DND-41 (cell line): ENCODE measurements at regions not wholly inside any gene's neighbourhood (a gene's known extent, or its start where the extent isn't known, plus 50 kb on each side); places are given as distances from the start of the nearest gene placed in this dataset.

Source experiments
- ATAC-seq: fragments of 200-7000 bp; cut with Tn5 transposase; 3 replicates; pipeline ENCODE4 v1.9.1; 2021; ENCODE audit warnings: low read depth; ENCODE audit not compliant: insufficient read depth
- DNase-seq: peaks from one replicate; pipeline ENCODE4 v3.0.0-alpha.2; 2020
- H2AFZ ChIP-seq: 2 replicates; pipeline ENCODE4 v1.6.0; 2012; ENCODE audit warnings: low read depth, low read length
- H3K27ac ChIP-seq: 2 replicates; pipeline ENCODE4 v1.5.1; 2012; ENCODE audit warnings: low read length, inconsistent platforms
- H3K27me3 ChIP-seq: fragments of 200-600 bp; sonication (generic); 2 replicates; pipeline ENCODE4 v1.6.0; 2012; ENCODE audit warnings: low read length, mild to moderate bottlenecking, inconsistent platforms; ENCODE audit not compliant: insufficient read depth, poor library complexity
- H3K36me3 ChIP-seq: 2 replicates; pipeline ENCODE4 v1.5.1; 2012; ENCODE audit warnings: low read length, inconsistent platforms; ENCODE audit not compliant: insufficient read depth
- H3K4me1 ChIP-seq: 2 replicates; pipeline ENCODE4 v1.5.1; 2012; ENCODE audit warnings: mild to moderate bottlenecking, low read length; ENCODE audit not compliant: insufficient read depth
- H3K4me2 ChIP-seq: 2 replicates; pipeline ENCODE4 v1.6.0; 2012; ENCODE audit warnings: mild to moderate bottlenecking, moderate library complexity, low read length, inconsistent platforms; ENCODE audit not compliant: insufficient read depth
- H3K4me3 ChIP-seq, 2 experiments: fragments of 200-600 bp in 1 of 2; shearing (Covaris generic) in 1 of 2; 2 replicates each; pipeline ENCODE4 v1.5.1; 2012 to 2016; ENCODE audit warnings: inconsistent platforms in 2 of 2, low read length in 2 of 2, mild to moderate bottlenecking in 2 of 2, low read depth in 1 of 2, moderate library complexity in 1 of 2
- H3K79me2 ChIP-seq: 2 replicates; pipeline ENCODE4 v1.6.0; 2012; ENCODE audit warnings: low read length, inconsistent platforms; ENCODE audit not compliant: insufficient read depth
- H3K9ac ChIP-seq: 2 replicates; pipeline ENCODE4 v1.6.0; 2012; ENCODE audit warnings: low read depth, mild to moderate bottlenecking, inconsistent platforms, low read length, moderate library complexity
- H3K9me3 ChIP-seq: 2 replicates; pipeline ENCODE4 v1.5.1; 2012; ENCODE audit warnings: low read length, moderate library complexity, mild to moderate bottlenecking, inconsistent platforms; ENCODE audit not compliant: insufficient read depth, severe bottlenecking
- H4K20me1 ChIP-seq: 2 replicates; pipeline ENCODE4 v1.6.0; 2012; ENCODE audit warnings: low read length; ENCODE audit not compliant: insufficient read depth
- EZH2 ChIP-seq: IDR thresholded peaks from 3 replicates; pipeline ENCODE4 v1.6.1; 2012; ENCODE audit warnings: borderline replicate concordance, low read depth, mild to moderate bottlenecking, moderate library complexity, low read length, inconsistent platforms; ENCODE audit not compliant: severe bottlenecking
- TF ChIP-seq, protein P1 (sequence below): IDR thresholded peaks from 2 replicates; pipeline ENCODE4 v1.5.1; 2012; ENCODE audit warnings: borderline replicate concordance, low read length, moderate library complexity, mild to moderate bottlenecking; ENCODE audit not compliant: poor library complexity, severe bottlenecking; ENCODE audit errors: extremely low read depth

GRCh38 chr18:7301094-7301493, 70.2 kb downstream of the LRRC30 start:
- no peak overlapping the region for H3K27ac ChIP-seq
- no peak overlapping the region for H3K4me2 ChIP-seq
- TF ChIP-seq EZH2 = no peak
- TF ChIP-seq, protein P1, sequence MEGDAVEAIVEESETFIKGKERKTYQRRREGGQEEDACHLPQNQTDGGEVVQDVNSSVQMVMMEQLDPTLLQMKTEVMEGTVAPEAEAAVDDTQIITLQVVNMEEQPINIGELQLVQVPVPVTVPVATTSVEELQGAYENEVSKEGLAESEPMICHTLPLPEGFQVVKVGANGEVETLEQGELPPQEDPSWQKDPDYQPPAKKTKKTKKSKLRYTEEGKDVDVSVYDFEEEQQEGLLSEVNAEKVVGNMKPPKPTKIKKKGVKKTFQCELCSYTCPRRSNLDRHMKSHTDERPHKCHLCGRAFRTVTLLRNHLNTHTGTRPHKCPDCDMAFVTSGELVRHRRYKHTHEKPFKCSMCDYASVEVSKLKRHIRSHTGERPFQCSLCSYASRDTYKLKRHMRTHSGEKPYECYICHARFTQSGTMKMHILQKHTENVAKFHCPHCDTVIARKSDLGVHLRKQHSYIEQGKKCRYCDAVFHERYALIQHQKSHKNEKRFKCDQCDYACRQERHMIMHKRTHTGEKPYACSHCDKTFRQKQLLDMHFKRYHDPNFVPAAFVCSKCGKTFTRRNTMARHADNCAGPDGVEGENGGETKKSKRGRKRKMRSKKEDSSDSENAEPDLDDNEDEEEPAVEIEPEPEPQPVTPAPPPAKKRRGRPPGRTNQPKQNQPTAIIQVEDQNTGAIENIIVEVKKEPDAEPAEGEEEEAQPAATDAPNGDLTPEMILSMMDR = no peak
- H3K27me3 ChIP-seq = no peaks in the 10 kb centered on the region
- H3K36me3 ChIP-seq = no peaks in the 10 kb centered on the region
- no peak for DNase-seq
- no peaks in the 10 kb centered on the region for H3K4me1 ChIP-seq
- H3K9me3 ChIP-seq = no peaks in the 10 kb centered on the region
- no peak overlapping the region for H3K9ac ChIP-seq
- H3K79me2 ChIP-seq = no peaks in the 10 kb centered on the region
- no peaks in the 10 kb centered on the region for H4K20me1 ChIP-seq
- no peak for ATAC-seq
- no peak overlapping the region for H3K4me3 ChIP-seq
- no peak overlapping the region for H2AFZ ChIP-seq

- ATAC-seq = no peak
- no peaks in the 10 kb centered on the region for H3K36me3 ChIP-seq
- no peak for TF ChIP-seq EZH2
- TF ChIP-seq, protein P1 = no peak
Observed at GRCh38 chr18:7303316-7304060, 72.6 kb downstream of the LRRC30 start.

DNA sequence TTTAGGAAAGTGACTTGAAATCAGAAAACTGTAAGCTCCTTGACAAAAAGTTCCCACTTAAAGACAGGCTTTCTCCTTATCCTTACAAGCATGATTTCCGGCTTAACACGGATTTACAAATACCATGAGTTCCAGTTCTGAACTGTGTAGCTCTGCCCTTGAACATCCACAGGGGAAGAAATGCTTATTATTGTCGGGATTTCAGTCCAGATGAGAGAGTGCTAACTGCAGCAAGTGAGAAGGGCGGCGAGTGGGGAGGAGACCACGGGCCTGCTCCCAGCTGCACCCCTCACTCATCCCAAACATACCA, 73.1 kb downstream of the LRRC30 start:
- no peak overlapping the region for H3K4me2 ChIP-seq
- no peak overlapping the region for H3K27ac ChIP-seq
- H3K9ac ChIP-seq = no peak overlapping the region
- no peaks in the 10 kb centered on the region for H3K9me3 ChIP-seq
- DNase-seq (no peak), ATAC-seq (no peak)
- H4K20me1 ChIP-seq = no peaks in the 10 kb centered on the region
- H3K4me1 ChIP-seq = no peaks in the 10 kb centered on the region
- TF ChIP-seq, protein P1 = no peak
- TF ChIP-seq EZH2 = no peak
- no peaks in the 10 kb centered on the region for H3K27me3 ChIP-seq
- H3K36me3 ChIP-seq = no peaks in the 10 kb centered on the region
- H2AFZ ChIP-seq = no peak overlapping the region
- no peaks in the 10 kb centered on the region for H3K79me2 ChIP-seq
- H3K4me3 ChIP-seq = no peak overlapping the region

More at GRCh38 chr18:7303316-7304060, 72.6 kb downstream of the LRRC30 start:
- Histone ChIP-seq H3K79me2 (no peaks in the 10 kb centered on the region), H3K9me3 (no peaks in the 10 kb centered on the region), H3K27ac (no peak overlapping the region), H2AFZ (no peak overlapping the region), H3K9ac (no peak overlapping the region), H4K20me1 (no peaks in the 10 kb centered on the region), H3K4me1 (no peaks in the 10 kb centered on the region), H3K4me2 (no peak overlapping the region), H3K4me3 (no peak overlapping the region), H3K27me3 (no peaks in the 10 kb centered on the region)
- no peak for DNase-seq
